DMS79 (cell line): ENCODE measurements at regions not wholly inside any gene's neighbourhood (a gene's known extent, or its start where the extent isn't known, plus 50 kb on each side); places are given as distances from the start of the nearest gene placed in this dataset.
A peak's percentile ranks its signal among the peaks of the same experiment; 100 is the strongest.
"Not testable (repeated sequence)": the region's sequence is repeated elsewhere in the genome, so short reads cannot be mapped to it uniquely, and the experiment has no call there.

ENCODE experiments used
- DNase-seq: peaks from one replicate; lab custom pipeline; 2025; lab: John Stamatoyannopoulos, UW

DNA sequence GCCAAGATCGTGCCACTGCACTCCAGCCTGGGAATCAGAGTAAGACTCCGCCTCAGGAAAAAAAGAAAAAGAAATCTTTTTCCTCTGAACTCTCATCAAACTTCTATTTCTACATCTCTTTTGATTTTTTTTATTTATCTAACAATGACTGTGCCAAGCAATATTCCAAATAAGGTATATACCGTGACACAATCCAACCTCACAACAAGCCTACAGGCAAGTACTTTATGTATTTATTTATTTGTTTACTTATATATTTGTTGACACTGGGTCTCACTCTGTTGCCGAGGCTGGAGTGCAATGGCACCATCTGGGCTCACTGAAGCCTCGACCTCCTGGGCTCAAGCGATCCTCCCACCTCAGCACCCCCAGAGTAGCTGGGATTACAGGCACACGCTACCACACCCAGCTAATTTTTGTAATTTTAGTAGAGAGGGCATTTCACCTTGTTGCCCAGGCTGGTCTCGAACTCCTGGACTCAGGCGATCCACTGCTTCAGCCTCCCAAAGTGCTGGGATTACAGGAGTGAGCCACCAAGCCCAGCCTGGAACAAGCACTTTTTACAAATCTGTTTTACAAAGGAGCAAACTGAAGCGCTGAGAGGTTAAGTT, 94.9 kb upstream of the CHD2 start:
- DNase-seq, result no peak

DNA sequence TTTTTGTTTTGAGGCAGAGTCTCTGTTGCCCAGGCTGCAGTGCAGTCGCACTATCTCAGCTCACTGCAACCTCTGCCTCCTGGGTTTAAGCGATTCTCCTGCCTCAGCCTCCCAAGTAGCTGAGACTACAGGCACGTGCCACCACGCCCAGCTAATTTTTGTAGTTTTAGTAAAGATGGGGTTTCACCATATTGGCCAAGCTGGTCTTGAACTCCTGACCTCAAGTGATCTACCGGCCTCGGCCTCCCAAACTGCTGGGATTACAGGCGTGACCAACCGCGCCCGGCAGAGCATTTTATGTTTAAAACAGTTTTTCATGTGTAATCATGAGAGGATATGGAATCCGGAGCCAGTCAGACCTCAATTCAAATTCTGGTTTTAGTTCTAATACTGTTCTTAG, 94.0 kb upstream of the CHD2 start:
- not testable (repeated sequence) for DNase-seq

DNA sequence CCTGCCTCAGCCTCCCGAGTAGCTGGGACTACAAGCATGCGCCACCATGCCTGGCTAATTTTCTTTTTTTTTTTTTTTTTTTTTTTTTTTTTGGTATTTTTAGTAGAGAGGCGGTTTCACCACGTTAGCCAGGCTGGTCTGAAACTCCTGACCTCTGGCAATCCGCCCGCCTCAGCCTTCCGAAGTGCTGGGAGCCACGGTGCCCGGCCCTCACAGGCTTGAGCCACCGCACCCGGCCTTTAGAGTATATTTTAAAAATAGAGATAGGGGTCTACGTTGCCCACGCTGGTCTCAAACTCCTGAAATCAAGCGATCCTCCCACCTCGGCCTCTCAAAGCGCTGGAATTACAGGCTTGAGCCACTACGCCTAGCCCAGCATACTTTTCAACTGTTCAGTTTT, 93.4 kb upstream of the CHD2 start:
- DNase-seq, result no peak

DNA sequence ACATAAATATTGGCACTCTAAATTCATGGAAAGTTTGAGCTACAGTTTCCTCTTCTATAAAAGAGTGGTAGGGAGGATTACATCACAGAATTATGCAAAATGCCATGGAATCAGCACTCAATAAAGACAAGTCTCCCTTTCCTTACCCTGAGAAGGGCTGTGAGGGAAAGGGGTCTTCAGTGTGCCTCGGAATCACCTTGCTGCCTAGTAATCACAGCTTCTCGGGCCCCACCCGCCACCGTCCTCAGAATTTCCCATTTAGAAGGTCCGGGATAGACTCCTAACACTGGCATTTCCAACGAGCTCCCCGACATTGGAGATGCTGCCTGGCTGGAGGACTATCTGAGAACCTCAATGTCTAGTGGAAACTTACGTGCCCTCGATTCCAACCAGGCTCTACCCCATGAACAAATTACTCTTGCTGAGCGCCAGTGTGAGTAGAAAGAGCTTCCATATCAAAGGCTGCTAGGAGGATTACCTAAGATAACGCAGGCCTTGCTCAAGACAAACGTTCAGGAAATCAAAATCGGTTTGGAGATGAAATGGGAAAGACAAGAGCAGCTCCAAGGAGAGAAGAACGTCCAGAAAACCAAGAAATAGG, 92.1 kb upstream of the CHD2 start:
- DNase-seq, result no peak

DNA sequence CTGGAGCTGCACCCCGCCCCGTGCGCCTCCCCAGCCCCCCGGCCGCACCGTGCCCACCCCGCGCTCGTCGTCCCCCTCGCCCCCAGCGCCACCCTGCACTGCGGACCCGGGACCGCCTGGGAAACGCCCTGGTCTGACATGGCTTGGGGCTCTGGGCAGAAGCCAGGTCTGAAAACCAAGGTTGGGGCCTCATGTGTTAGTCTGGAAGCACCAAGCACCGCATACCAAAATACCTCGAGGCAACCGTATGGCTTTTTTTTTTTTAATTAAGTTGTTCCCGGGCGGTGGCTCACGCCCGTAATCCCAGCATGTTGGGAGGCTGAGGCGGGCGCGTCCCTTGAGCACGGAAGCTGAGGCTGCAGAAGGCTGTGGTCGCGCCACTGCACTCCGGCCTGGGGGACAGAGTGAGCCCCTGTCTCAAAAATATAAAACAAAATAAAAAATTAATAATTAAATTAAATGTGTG, 91.5 kb upstream of the CHD2 start:
- no peak for DNase-seq

DNA sequence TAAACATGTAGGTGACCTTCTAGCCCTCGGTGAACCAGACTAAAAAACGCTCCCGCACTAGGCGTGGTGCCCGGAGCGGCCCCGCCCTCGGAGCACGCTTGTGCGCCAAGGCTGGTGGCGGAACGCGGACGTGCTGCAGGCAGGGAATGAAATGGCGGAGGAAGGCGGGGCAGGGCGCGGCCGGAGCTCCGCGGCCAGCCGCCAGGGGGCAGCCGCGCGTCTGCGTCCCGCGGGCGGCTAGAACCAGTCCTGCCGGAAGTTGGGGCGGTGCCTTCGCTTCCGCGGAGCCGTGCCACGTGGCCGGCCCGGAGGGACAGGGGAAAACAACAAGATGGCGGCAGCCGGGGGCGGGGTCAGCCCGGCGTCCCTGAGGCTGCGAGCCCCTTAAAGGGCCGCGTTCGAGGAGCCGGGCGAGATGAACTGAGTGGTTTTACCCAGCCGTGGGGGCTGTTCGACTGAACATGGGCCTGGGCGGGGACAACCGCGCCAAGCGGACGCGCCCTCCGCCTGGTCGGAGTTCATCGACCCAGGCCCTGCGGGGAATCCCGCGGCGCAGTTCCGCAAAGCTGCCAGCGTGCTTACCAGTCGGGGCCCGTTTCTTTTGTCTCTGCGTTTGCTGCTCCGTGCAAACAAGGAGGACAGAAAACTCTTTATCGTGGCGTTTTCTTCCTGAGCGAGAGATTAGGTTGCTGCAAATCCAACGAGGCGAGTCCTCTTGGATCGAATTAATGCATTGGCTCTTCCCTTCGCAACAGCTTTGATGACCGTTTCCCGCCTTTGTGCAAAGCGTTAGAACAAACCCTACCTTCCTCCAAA, 90.9 kb upstream of the CHD2 start:
- peak; percentile 84 for DNase-seq

DNA sequence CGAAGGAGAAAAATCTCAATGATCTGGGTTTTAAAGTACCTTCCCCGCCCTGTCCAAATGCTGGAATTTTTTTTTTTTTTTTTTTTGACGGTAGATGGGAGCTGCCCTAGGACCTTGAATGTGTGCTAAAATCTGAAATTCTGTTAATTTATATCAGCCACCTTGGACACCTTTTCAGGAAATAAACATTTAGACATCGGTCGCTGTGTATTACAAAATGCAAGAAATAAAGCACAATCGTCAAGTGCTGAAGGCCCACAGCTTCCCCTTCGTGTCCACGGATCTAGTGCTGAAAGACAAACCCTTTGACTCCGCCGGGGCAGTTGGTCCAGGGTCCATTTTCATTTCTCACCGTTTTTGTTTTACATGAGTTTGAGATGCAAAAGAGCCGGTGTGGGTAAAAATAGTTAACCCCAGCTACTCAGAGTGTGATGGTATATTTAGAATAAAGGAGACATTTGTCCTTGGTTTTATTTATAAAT, 90.2 kb upstream of the CHD2 start:
- no peak for DNase-seq

DNA sequence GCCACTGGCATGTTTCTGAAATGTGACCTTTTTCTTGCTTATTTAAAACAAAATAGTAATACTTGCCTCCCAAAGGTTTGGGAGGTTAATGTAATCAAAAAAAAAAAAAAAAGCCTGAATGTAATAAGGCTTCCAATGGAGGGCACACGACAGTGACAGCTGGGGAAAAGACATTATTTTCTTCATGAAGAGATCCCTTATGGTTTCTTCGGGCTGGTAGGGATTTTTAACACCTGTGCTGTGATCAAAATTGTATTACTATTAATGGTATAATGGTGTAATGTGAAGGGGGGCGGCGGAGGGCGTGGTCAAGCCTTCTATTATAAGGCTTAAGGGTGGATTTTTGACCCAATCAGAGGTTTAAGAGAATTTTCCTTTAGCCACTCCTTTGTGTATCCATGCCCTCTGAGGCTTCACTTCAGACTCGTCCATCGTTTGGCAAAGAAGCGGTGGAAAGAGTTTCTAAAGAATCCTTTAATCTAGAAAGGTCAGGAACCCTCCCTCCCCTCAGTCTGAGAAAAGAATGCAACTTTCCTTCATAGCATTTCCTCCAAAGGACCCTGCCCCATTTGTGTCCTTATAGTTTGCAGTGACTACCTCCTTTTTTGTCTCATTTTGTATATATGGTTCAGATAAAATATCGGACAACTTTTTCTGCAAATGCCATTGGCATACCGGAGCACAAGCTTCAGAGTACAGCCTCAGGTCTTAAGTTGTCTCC, 89.5 kb upstream of the CHD2 start:
- DNase-seq, result peak; percentile 63

DNA sequence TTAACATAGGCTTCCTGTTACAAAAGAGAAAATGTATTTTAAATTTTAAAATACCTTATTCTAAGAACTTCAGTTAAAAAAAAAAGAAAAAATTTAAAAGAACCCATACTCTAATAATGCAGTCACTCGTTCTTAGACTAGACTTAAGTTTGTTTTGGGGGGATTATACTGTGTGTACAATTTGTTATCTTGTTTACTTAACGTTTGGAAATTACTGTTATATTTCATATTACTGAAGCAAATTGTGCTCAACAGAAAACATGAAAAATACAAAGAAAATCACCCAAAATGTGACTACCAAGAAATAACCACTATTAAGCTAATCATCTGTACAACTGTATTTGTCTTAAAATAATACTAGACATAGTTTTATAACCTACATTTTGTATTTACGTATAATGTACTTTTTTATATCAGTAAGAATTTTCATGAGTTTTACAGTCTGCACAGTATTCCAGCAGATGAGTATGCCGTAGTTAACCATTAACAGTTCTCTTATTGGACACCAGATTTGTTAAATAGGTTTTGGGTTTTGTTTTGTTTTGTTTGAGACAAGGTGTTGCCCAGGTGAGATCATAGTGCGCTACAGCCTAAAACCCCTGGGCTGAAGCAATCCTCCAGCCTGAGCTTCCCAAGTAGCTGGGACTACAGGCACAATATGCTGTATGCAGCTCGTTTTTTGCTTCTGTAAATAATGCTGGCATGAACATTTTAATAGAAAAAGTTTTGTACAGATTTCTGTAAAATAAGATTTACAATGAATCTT, 88.8 kb upstream of the CHD2 start:
- peak; percentile 8 for DNase-seq

DNA sequence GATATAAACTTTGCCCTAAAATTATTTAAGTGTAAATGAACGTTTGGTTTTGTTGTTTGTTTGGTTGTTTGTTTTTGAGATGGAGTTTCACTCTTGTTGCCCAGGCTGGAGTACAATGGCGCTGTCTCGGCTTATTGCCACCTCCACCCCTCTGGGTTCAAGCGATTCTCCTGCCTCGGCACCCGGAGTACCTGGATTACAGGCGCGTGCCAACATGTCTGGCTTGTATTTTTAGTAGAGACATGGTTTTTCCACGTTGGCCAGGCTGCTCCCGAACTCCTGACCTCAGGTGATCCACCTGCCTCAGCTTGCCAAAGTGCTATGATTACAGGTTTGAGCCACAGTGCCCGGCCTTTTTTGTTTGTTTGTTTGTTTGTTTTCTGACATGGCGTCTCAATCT, 87.9 kb upstream of the CHD2 start:
- DNase-seq, result no peak

DNA sequence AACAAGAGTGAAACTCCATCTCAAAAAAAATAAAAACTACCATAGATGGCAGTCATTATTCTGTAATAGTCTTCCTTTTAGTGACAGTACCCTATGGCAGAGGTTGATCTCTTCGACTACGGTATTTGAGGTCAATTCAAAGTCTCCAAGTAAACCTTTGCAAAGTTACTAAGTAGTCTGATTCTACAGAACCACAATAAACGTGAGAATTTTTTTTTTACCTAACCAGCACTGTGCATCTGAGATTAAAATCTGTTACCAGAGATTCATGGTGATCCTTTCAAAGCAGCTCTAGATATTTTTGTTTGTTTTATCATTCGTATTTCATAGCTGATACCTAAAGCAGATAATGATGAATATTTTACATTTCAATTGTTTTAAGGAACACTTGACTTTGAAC, 86.6 kb upstream of the CHD2 start:
- no peak for DNase-seq

DNA sequence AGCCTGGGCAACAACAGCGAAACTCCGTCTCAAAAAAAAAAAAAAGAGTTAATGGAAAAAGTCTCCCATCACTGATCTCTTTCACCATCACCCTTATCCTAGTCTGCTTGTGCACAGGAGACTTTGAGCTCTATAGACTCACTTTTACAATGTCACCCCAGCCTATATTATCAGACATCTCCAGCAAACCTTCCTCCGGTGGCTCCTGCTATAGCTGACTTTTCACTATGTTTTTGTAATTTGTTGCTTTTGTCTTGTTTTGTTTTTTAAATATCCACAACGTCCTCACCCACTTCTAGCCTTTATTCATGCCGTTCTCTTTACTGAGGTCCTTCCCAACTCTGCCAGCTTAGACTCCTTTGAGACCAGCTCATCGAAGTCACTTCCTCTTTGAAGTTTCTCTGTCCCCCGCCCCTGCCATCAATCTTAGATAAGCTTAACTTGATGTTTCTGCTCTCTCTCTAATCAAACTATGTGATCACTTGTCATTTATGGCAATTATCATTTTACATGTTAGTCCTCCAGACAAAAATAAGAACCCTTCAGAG, 82.7 kb upstream of the CHD2 start:
- DNase-seq, result peak; percentile 51

DNA sequence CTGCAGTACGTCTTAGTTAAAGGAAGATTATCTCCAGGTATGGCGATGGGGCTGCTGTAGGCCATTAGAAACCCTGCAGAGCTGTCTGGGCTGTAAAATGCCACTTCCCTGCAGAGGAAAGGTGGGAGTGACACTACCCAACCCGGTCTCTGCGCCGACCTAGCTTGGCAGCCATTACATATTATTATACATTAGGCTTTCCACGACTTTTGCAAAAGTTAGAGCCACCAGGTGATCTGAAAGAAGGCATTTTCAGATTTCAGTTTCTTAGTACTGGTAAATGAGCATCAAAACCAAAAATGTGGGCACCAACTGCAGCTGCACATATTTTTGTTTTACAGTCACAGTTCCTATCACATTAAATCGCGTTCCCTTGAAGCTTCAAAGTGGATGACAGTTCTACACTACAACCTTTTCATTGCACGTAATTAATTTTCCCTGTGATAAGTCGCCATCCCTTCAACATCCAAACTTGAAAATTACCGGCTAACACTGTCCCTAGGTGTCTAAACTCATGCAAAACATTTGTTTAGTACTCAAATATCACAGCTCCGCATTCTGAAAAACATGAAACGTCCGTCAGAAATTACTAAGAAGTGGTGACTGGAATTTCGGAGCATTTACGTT, 81.4 kb upstream of the CHD2 start:
- no peak for DNase-seq

DNA sequence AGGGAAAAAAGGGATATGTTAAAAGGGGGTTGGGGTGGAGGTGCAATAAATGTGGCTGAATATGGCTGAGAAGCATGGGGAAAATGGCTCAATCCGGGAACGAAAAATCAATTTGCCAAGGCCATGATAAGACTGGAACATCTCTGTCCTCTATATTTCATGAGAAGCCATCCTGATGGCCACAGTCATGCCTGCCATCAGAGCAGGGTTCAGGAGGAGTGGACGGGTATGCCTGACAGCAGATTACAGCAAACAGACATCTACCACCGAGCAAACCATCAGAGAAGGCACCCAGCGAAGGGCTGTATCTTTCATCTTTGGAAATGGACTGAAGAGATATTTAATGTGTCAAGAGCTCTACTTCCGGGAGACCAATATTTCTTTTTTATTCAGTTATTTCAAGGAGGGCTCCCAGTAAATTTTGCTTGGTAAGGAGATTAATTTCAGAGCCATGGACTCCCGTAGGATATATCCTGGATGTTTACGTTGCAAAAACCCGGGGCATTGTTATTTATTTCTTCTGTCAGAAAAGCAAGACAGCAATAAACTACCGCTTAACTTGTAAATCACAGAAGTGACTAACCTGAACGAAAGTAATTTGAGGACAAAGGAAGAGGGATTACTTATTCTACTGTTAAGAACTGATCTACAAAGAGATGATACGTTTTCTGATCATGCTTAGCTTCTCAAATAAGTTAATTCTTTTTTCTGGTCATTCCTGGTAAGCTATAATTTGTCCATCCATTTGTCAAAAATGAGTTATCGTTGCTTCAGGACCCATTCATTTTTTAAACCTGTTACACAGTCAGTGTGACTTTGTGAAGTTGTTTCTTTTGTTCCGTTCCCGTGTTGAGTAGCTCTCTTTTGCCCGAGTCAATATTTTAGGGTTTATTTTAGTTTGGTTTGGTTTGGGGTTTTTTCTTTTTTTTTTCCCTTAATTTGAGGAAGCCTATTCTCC, 80.6 kb upstream of the CHD2 start:
- DNase-seq, result peak; percentile 12

DNA sequence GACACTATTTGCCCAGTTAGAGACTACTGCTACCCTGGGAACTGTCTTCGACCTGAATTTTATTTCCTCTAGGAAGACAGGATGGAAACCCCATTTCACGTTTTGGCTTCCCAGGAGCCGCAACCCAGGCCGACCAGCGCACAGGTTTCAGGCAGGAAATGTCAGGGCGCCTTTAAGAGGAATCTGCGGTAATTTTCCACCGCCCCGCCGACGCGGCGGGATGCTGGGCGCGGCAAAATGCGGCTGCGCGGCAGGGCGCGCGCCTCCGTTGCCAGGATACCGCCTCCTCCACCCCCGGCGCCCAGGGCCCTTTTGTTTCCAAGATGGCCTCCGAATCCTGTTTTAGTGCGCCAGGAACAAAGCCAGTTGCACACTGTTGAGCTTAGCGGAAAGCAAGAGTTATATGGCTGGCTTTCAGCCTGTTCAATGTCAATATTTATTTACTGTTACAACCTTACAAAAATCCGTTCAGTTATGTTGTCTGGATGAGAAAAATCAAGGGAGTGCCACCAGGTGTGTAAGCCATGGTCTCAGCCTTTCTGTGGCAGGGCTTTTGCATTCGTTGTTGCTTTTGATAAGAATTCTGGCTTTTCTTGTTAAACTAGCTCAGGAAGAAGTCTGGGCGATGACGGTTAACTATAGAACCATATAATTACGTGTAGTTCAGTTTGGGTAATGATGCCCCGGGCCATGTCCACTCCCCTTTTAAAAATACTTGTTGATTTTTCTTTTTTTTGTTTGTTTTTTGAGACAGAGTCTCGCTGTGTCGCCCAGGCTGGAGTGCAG, 79.7 kb upstream of the CHD2 start:
- peak; percentile 48 for DNase-seq

DNA sequence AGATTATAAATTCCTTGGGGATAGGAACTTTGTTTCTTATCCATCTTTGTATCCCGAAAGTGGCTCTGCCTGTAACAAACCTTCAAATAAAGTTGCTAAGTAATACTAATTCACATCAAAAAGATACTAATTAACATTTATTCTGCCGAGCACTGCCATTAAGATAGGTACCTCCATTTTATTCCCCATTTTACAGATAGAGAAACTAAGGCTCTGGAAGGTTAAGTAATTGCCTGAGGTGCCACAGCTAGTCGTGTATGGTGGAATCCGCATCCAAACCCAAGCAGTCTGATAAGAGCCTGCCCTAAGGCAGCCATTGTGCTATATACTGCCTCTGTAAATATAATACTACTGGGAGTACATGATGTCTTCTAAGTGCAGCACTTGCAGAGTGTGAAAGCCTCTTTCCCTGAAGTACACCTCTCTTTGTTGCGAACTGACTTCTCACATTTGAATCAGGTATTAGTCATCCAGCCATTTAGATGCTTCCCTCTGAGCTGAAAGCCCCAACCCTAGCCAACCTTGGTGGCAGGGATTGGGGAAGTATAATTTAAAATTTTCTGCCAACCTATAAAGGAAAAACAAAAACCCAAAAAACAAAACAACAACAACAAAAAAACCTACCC, 78.5 kb upstream of the CHD2 start:
- DNase-seq, result peak; percentile 53

DNA sequence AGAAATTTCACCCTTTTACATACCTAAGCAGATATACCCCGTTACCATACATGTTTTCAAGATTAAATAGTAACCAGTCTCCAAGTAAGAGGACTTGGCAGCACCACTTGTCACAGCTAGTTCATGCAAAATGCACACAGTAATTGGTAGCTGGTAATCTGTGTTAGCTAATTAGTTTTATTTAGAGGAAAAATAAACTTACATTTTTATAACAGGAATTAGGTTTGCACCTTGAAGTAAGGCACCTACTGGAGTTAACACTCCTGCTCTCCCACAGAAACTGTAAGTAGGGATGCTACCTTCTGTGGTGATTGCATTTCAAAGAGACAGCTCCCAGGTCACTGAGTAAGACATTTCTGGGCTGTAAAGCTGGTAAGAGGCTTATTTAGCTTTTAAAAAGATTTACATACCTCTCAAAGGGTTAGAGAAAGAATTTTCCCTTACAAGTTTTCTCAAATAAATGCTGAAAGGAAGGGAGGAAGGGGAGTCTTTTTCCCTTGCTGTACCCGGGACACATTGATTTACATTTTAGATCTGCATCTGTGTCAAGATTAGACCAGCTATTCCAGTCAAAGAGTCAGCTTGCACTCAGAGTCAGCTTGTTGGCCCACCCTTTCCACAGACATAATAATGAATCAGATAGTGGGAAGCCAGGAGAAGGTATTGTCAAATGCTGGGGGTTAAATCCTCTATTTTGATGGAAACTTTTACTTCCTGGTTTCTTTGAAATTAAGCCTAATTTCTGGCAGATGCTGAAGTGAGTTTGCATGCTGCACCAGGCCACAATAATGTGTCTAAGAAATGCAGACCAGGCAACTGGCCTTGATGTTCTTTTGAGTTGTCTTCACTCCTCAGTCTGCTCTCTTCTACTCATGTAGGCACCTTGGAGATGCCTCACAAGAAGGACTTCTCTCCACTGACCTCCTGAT, 77.6 kb upstream of the CHD2 start:
- no peak for DNase-seq
